ENCODE measurements at regions not wholly inside any gene's neighbourhood (a gene's known extent, or its start where the extent isn't known, plus 50 kb on each side); places are given as distances from the start of the nearest gene placed in this dataset.

- no peak for TF ChIP-seq CTCF (IDR thresholded peaks at IDR 0.05; ENCODE audit: control insufficient read depth, insufficient read depth, low read depth, low read length, missing control alignments)
- DNase-seq (ENCODE audit: low read depth) = no peak
- H3K4me3 ChIP-seq (ENCODE audit: control insufficient read depth, low read depth, low read length) = no peak overlapping the region
These were observed 68.1 kb upstream of the SPOCK1 start for GRCh38 chr5:137567226-137567625.

GRCh38 chr5:137566780-137567179 is 67.7 kb upstream of the SPOCK1 start:
- H3K4me3 ChIP-seq (ENCODE audit: control insufficient read depth, low read depth, low read length) = no peak overlapping the region
- no peak for TF ChIP-seq CTCF (IDR thresholded peaks at IDR 0.05; ENCODE audit: control insufficient read depth, insufficient read depth, low read depth, low read length, missing control alignments)
- DNase-seq (ENCODE audit: low read depth) = no peak

GRCh38 chr5:137566118-137566541 is 67.0 kb upstream of the SPOCK1 start:
- TF ChIP-seq CTCF (IDR thresholded peaks at IDR 0.05; ENCODE audit: control insufficient read depth, insufficient read depth, low read depth, low read length, missing control alignments) = no peak
- DNase-seq (ENCODE audit: low read depth) = no peak

GRCh38 chr5:137565450-137565849 is 66.3 kb upstream of the SPOCK1 start:
- no peak overlapping the region for H3K4me3 ChIP-seq (ENCODE audit: control insufficient read depth, low read depth, low read length)
- DNase-seq (ENCODE audit: low read depth) = peak; percentile 80
- no peak for TF ChIP-seq CTCF (IDR thresholded peaks at IDR 0.05; ENCODE audit: control insufficient read depth, insufficient read depth, low read depth, low read length, missing control alignments)

More at GRCh38 chr5:137566118-137566541, 67.0 kb upstream of the SPOCK1 start:
- H3K4me3 ChIP-seq (ENCODE audit: control insufficient read depth, low read depth, low read length) = no peak overlapping the region

- no peak for DNase-seq (ENCODE audit: low read depth)
- no peak overlapping the region for H3K4me3 ChIP-seq (ENCODE audit: control insufficient read depth, low read depth, low read length)
- no peak for TF ChIP-seq CTCF (IDR thresholded peaks at IDR 0.05; ENCODE audit: control insufficient read depth, insufficient read depth, low read depth, low read length, missing control alignments)
These were observed 65.4 kb upstream of the SPOCK1 start for GRCh38 chr5:137564398-137564961.

GRCh38 chr5:137563646-137564397 is 64.7 kb upstream of the SPOCK1 start:
- no peak for TF ChIP-seq CTCF (IDR thresholded peaks at IDR 0.05; ENCODE audit: control insufficient read depth, insufficient read depth, low read depth, low read length, missing control alignments)
- DNase-seq (ENCODE audit: low read depth) = peak; percentile 99
- H3K4me3 ChIP-seq (ENCODE audit: control insufficient read depth, low read depth, low read length) = no peak overlapping the region

All from AG09309 (cell line).